OCI-LY7 (cell line): ENCODE measurements at regions not wholly inside any gene's neighbourhood (a gene's known extent, or its start where the extent isn't known, plus 50 kb on each side); places are given as distances from the start of the nearest gene placed in this dataset.

Source experiments
- EZH2phosphoT487 ChIP-seq: fragments of 200-600 bp; sonication (generic); IDR thresholded peaks from 2 replicates; pipeline ENCODE4 v1.6.1; 2018; ENCODE audit warnings: low read depth, borderline replicate concordance, mild to moderate bottlenecking, mixed run types, antibody characterized with exemption, low read length, moderate library complexity, mixed read lengths
- TF ChIP-seq, protein P1 (sequence below): fragments of 200-600 bp; sonication (generic); conservative IDR thresholded peaks from 2 replicates; pipeline ENCODE4 v1.5.1; 2014; ENCODE audit warnings: mild to moderate bottlenecking, antibody characterized with exemption, low read length, moderate library complexity, mixed read lengths

DNA sequence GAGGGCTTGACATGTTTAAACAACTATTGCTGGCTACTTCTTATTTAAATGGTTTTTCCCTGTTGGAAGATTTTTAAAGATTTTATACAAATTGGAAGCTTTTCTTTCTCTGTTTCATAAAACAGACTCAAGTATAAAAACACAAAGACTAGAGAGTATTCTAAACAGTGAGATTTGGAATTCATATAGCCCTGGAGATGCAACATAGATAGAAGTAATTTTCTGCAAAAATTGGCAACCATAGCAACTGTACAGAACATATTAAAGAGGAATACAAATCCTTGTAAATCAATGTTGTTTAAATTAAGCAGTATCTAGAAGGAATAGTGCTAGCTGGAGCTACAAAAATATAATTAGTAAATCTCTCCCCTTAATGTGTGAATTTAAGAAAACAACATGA is 2612.9 kb upstream of the PCDH20 start:
- TF ChIP-seq, protein P1, sequence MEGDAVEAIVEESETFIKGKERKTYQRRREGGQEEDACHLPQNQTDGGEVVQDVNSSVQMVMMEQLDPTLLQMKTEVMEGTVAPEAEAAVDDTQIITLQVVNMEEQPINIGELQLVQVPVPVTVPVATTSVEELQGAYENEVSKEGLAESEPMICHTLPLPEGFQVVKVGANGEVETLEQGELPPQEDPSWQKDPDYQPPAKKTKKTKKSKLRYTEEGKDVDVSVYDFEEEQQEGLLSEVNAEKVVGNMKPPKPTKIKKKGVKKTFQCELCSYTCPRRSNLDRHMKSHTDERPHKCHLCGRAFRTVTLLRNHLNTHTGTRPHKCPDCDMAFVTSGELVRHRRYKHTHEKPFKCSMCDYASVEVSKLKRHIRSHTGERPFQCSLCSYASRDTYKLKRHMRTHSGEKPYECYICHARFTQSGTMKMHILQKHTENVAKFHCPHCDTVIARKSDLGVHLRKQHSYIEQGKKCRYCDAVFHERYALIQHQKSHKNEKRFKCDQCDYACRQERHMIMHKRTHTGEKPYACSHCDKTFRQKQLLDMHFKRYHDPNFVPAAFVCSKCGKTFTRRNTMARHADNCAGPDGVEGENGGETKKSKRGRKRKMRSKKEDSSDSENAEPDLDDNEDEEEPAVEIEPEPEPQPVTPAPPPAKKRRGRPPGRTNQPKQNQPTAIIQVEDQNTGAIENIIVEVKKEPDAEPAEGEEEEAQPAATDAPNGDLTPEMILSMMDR = no peak
- no peak for TF ChIP-seq EZH2phosphoT487
